Breast epithelium (tissue), 3 donors: ENCODE measurements at regions not wholly inside any gene's neighbourhood (a gene's known extent, or its start where the extent isn't known, plus 50 kb on each side); places are given as distances from the start of the nearest gene placed in this dataset.

Experiments used
- CTCF ChIP-seq, 3 donors: fragments of 450-650 bp; IDR thresholded peaks; one replicate each; pipeline ENCODE4 v1.5.1; 2016 to 2017; ENCODE audit warnings: antibody characterized with exemption in 3 of 3, mild to moderate bottlenecking in 3 of 3, moderate library complexity in 3 of 3
- POLR2A ChIP-seq: fragments of 450-650 bp; IDR thresholded peaks from one replicate; pipeline ENCODE4 v1.6.1; 2016; ENCODE audit warnings: antibody characterized with exemption, mild to moderate bottlenecking, moderate library complexity

GRCh38 chr2:869894-870293, 80.8 kb upstream of the SNTG2 start:
- no peak for TF ChIP-seq CTCF (IDR thresholded peaks at IDR 0.05)
- no peak for TF ChIP-seq POLR2A
